Kidney (tissue), 13 donors: ENCODE measurements at regions not wholly inside any gene's neighbourhood (a gene's known extent, or its start where the extent isn't known, plus 50 kb on each side); places are given as distances from the start of the nearest gene placed in this dataset.

ENCODE experiments used
- DNase-seq, 5 donors: peaks; one replicate each; pipeline ENCODE4 v3.0.0-alpha.2; 2013 to 2020
- FAIRE-seq: peaks from 2 replicates; lab custom pipeline; 2012; peaks lifted over from hg19 to GRCh38; lab: Jason Lieb, UNC
- H3K27ac ChIP-seq, 2 donors: one replicate each; pipeline ENCODE4 v1.7.0; 2013; ENCODE audit warnings: low read depth in 2 of 2, low read length in 2 of 2, inconsistent platforms in 1 of 2
- H3K27me3 ChIP-seq: one replicate; pipeline ENCODE4 v1.7.1; 2013; ENCODE audit warnings: low read length, inconsistent platforms; ENCODE audit not compliant: control insufficient read depth, insufficient read depth
- H3K36me3 ChIP-seq, 3 donors: one replicate each; pipeline versions ENCODE4 v1.7.0 to v1.7.1; 2013; ENCODE audit warnings: low read length in 3 of 3, control low read depth in 1 of 3, inconsistent platforms in 1 of 3; ENCODE audit not compliant: insufficient read depth in 3 of 3, control insufficient read depth in 2 of 3
- H3K4me1 ChIP-seq, 3 donors: one replicate each; pipeline versions ENCODE4 v1.7.0 to v1.7.1; 2013; ENCODE audit warnings: low read length in 3 of 3, inconsistent platforms in 1 of 3, low read depth in 1 of 3; ENCODE audit not compliant: control insufficient read depth in 2 of 3, insufficient read depth in 2 of 3
- H3K4me3 ChIP-seq, 3 donors: one replicate each; pipeline versions ENCODE4 v1.7.0 to v1.8.1; 2013; ENCODE audit warnings: low read length in 3 of 3, control low read depth in 1 of 3, inconsistent platforms in 1 of 3
- H3K9ac ChIP-seq, 3 donors: one replicate each; pipeline versions ENCODE4 v1.7.0 to v1.7.1; 2013; ENCODE audit warnings: low read length in 3 of 3, control low read depth in 1 of 3, inconsistent platforms in 1 of 3
- H3K9me3 ChIP-seq, 3 donors: one replicate each; pipeline versions ENCODE4 v1.7.0 to v1.7.1; 2013; ENCODE audit warnings: low read length in 3 of 3, control low read depth in 1 of 3, inconsistent platforms in 1 of 3; ENCODE audit not compliant: control insufficient read depth in 2 of 3, insufficient read depth in 1 of 3
- CTCF ChIP-seq: IDR thresholded peaks from 3 replicates; pipeline ENCODE4 v1.5.1; 2012; ENCODE audit warnings: mild to moderate bottlenecking, moderate library complexity, borderline replicate concordance; ENCODE audit not compliant: insufficient read depth; ENCODE audit errors: extremely low read depth
- intact Hi-C: fragments of 100-400 bp; cut with DNase I; formaldehyde crosslinking; loops from one replicate; pipeline ENCODE4 v1.11.1; 2022
- donor health status: control.
- donor health status: control.
- donor health status: control.
- donor health status: control.
- donor health status: control.
- donor health status: DM: yes; HTN: yes; CAD: no.
- donor health status: Normal renal cell carcinoma (clear cell type).

- peak in 2 of 5 donors; percentile 0 to 38 for DNase-seq
- FAIRE-seq, result no peak
- Histone ChIP-seq H3K36me3 (no peaks in the 10 kb centered on the region), H3K27ac (no peak overlapping the region), H3K4me1 (no peaks in the 10 kb centered on the region), H3K4me3 (no peak overlapping the region), H3K9ac (no peak overlapping the region), H3K9me3 (no peaks in the 10 kb centered on the region), H3K27me3 (no peaks in the 10 kb centered on the region)
- no peak for TF ChIP-seq CTCF
- intact Hi-C loops, result no loop called here
Measured at GRCh38 chr22:49210606-49211005, 617.1 kb downstream of the BRD1 start.

GRCh38 chr22:49209452-49210195, 618.0 kb downstream of the BRD1 start:
- Histone ChIP-seq H3K9ac (no peak overlapping the region), H3K27me3 (no peaks in the 10 kb centered on the region), H3K4me1 (no peaks in the 10 kb centered on the region), H3K27ac (no peak overlapping the region), H3K4me3 (no peak overlapping the region), H3K36me3 (no peaks in the 10 kb centered on the region), H3K9me3 (no peaks in the 10 kb centered on the region)
- DNase-seq (peak; percentile 13 to 75 (median 54)), FAIRE-seq (no peak)
- intact Hi-C loops, result no loop called here
- no peak for TF ChIP-seq CTCF

GRCh38 chr22:49208768-49209252, 618.9 kb downstream of the BRD1 start:
- DNase-seq, result peak; percentile 37 to 81 (median 74)
- intact Hi-C loops, result no loop called here
- no peak for TF ChIP-seq CTCF
- no peak overlapping the region for H3K4me3 ChIP-seq
- no peaks in the 10 kb centered on the region for H3K4me1 ChIP-seq
- no peaks in the 10 kb centered on the region for H3K9me3 ChIP-seq
- H3K27ac ChIP-seq, result no peak overlapping the region
- H3K9ac ChIP-seq, result no peak overlapping the region
- no peaks in the 10 kb centered on the region for H3K27me3 ChIP-seq
- no peak for FAIRE-seq
- no peaks in the 10 kb centered on the region for H3K36me3 ChIP-seq
